GM18520 (cell line): ENCODE measurements at regions not wholly inside any gene's neighbourhood (a gene's known extent, or its start where the extent isn't known, plus 50 kb on each side); places are given as distances from the start of the nearest gene placed in this dataset.

ENCODE experiments used
- ATAC-seq: cut with Tn5 transposase; IDR thresholded peaks from one replicate; pipeline ENCODE4 v1.9.1; 2021; ENCODE audit not compliant: unreplicated experiment

DNA sequence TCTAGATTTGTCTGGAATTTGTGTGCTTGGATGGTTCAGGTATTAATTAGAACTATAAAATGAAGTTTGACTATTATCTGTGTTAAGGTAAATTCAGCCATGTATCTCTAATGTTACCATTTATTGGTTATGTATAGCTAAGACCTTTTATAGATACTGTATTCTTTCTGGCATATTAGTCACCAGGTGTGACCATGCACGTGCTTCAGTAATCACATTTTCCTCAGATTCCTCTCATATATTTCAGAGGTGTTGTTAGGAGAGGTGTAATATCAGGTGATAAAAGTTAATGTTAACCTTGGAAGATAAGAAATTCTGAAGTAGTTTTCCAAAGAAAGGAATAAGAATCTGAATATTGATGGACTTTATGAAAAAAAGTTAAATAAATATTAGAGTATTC, 194.5 kb upstream of the KHDRBS2 start:
- ATAC-seq = no peak

GRCh38 chr6:62479697-62480220, 193.7 kb upstream of the KHDRBS2 start:
- ATAC-seq = no peak

- no peak for ATAC-seq
Measured at GRCh38 chr6:62474793-62475192, 188.8 kb upstream of the KHDRBS2 start.

DNA sequence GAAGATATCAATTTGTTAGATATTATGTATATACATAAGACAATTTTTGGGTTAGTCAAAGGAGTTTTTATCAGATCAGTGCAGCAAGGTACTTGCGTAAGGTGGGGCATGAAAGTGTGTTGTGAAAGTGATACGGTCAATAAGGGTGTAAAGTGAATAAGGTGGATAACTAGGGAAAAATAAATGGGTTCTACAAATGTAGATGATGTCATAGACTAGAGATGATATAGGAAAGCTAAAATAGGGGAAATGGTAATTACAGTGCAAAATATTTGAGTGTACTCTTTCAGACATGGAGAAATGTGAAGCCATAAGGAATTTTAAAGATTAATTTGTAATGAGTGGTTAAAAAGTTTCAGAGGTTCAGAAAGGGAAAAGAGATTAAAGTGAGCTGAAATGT, 180.6 kb upstream of the KHDRBS2 start:
- no peak for ATAC-seq

- ATAC-seq = no peak
Measured at GRCh38 chr6:62465206-62465605, 179.2 kb upstream of the KHDRBS2 start.

DNA sequence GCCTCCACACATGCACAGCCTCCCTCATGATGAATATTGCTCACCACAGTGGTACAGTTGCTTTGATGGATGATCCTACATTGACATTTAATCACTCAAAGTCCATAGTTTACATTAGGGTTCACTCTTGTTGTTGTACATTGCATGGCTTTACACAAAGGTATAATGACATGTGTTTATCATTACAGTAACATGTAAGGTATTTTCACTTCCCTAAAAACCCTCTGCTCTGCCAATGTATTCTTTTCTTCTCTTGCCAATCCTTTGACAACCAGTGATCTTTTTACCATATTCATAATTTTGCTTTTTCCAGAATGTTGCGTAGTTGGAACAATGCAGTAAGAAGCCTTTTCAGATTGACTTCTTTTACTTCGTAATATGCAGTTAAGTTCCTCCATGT, 166.6 kb upstream of the KHDRBS2 start:
- no peak for ATAC-seq

GRCh38 chr6:62446647-62447316, 160.8 kb upstream of the KHDRBS2 start:
- ATAC-seq = no peak

DNA sequence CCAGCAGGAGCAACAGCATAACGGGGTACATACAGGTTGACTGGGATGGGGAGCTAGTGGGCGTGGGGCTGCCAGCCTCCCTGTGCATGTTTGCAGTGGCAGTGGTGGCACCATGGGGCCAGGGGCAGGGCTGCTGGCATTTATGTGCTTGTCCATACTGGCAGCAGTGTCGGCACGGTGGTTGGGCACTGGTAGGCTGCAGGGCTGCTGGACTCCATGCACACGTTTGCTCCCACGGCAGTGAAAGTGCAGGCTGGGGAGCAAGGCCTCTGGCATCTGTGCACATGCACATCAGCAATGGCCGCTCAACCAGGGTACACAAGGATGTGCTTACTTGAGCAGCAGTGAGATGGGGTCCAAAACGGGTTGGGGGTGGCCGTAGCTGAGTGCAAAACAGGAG, 159.5 kb upstream of the KHDRBS2 start:
- no peak for ATAC-seq

GRCh38 chr6:62441182-62441581, 155.2 kb upstream of the KHDRBS2 start:
- no peak for ATAC-seq

GRCh38 chr6:62429781-62430180, 143.8 kb upstream of the KHDRBS2 start:
- no peak for ATAC-seq

- ATAC-seq = no peak
Measured at GRCh38 chr6:62400521-62401259, 114.7 kb upstream of the KHDRBS2 start.

DNA sequence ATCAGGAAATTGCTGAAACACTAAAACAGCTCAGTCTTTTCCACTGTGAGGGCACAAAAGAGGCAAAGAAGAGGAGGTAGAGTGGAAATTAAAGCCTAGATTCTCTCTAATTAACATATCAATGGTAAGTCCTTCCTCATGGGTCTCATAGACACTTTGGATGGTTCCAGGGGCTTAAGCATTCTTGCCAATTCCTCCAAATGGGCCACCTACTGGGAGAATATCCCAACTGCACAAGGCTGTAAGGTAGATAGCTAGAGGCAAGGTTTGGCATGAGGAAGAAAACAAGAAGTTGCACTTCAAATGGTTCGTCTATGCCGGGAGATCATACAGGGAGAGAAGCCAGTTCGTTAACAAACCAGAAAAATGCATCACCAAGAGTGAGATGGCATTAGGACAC, 107.6 kb upstream of the KHDRBS2 start:
- ATAC-seq = no peak

- no peak for ATAC-seq
Measured at GRCh38 chr6:62392291-62392690, 106.3 kb upstream of the KHDRBS2 start.

DNA sequence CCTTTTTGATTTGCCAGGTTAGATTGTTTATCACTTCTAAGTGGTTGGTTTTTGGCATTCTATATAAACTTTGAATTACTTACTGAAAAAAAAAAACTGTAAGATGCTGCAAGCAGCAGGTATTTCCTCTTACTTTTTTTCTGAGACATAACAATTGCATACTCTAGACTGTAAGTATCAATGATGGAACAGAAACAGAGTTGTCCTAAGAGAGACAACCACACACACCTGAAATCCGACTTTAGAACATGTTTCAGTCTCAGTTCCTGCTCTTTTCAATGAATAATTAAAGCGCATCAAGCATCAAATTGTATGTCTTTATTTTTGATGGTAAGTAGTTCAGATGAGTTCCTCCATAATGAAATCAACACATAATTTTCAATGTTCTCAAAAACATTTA, 105.3 kb upstream of the KHDRBS2 start:
- no peak for ATAC-seq

- ATAC-seq = no peak
Measured at GRCh38 chr6:62390401-62390800, 104.4 kb upstream of the KHDRBS2 start.

- no peak for ATAC-seq
Measured at GRCh38 chr6:62371453-62372210, 85.6 kb upstream of the KHDRBS2 start.

- ATAC-seq = peak; percentile 93
Measured at GRCh38 chr6:62367601-62368000, 81.6 kb upstream of the KHDRBS2 start.

DNA sequence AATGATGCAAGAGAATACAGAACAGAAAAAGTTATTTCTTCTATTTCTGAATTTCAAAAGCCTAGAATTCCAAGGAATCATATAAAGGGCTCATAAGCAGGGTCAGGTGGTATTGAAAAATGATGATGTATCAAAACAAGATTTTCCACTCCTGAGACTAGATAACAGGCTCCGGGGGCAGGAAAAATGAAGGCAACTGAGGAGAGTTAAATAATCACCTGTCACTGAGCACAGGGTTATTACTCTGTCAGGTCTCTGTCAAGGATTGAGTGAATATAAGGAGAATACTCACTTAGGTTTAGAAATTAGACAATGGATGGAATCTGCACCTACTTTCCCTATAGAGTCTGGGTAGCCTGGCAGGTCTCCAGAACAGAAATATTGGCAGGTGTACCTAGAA, 76.1 kb upstream of the KHDRBS2 start:
- ATAC-seq = no peak

GRCh38 chr6:62357835-62358234, 71.8 kb upstream of the KHDRBS2 start:
- ATAC-seq = no peak

GRCh38 chr6:62354261-62354660, 68.2 kb upstream of the KHDRBS2 start:
- ATAC-seq = no peak

DNA sequence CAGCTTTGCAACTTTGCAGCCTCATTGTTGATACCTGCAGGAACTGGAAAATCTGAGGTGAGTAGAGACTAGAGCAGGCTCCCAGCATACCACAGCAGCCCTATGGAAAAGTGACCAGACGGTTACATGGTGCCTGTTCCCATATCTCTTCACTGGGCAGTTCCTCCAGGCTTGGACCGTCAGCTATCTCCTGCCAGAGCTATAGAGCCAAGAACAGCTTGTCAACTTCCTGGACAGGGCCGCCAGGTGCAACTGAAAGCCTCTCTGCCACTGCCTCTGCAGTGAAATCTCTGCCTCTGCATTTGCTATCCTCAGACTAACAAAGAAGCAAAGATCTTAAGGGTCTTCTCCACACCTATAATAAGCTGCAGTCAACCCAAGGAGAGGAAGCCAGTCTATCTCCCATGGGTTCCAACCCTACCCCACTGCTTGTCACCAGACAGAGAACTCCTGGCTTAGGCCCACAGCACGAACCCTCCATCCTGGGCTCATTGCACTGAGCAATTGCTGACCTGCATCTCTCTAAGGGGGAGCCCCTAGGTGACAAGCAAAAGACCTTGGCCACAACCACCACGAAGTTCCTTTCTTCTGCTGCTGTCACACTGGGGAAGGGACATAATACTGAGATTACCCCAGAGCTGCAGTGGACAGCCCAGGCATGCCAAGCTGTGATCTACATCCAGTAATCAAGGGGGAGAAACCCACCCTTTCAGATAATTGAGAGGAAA, 60.1 kb upstream of the KHDRBS2 start:
- no peak for ATAC-seq
